H9 (cell line): ENCODE measurements at regions not wholly inside any gene's neighbourhood (a gene's known extent, or its start where the extent isn't known, plus 50 kb on each side); places are given as distances from the start of the nearest gene placed in this dataset.

Experiments
- DNase-seq: peaks from one replicate; pipeline ENCODE4 v3.0.0-alpha.2; 2017
- H2AFZ ChIP-seq: one replicate; pipeline ENCODE4 v1.6.1; 2013; ENCODE audit warnings: mild to moderate bottlenecking, low read length, control low read depth, moderate library complexity
- H2AK5ac ChIP-seq: 2 replicates; pipeline ENCODE4 v1.6.1; 2013; ENCODE audit warnings: low read length, control low read depth, mixed read lengths; ENCODE audit not compliant: insufficient read length
- H2BK120ac ChIP-seq: one replicate; pipeline ENCODE4 v1.6.1; 2013; ENCODE audit warnings: low read depth, mild to moderate bottlenecking, low read length, control low read depth, inconsistent platforms; ENCODE audit not compliant: poor library complexity, severe bottlenecking
- H2BK12ac ChIP-seq: 2 replicates; pipeline ENCODE4 v1.6.1; 2013; ENCODE audit warnings: low read length, control low read depth, mixed read lengths, low read depth; ENCODE audit not compliant: insufficient read length
- H2BK15ac ChIP-seq: 2 replicates; pipeline ENCODE4 v1.6.1; 2013; ENCODE audit warnings: low read depth, low read length, control low read depth
- H2BK20ac ChIP-seq: one replicate; pipeline ENCODE4 v1.6.1; 2013; ENCODE audit warnings: low read depth, mild to moderate bottlenecking, low read length, control low read depth, inconsistent platforms; ENCODE audit not compliant: poor library complexity, severe bottlenecking
- H2BK5ac ChIP-seq: 2 replicates; pipeline ENCODE4 v1.6.1; 2013; ENCODE audit warnings: low read length, control low read depth, mixed read lengths; ENCODE audit not compliant: insufficient read length
- H3K14ac ChIP-seq: 2 replicates; pipeline ENCODE4 v1.6.1; 2013; ENCODE audit warnings: low read length, control low read depth; ENCODE audit not compliant: insufficient read depth
- H3K18ac ChIP-seq: 2 replicates; pipeline ENCODE4 v1.6.1; 2013; ENCODE audit warnings: low read depth, mild to moderate bottlenecking, mixed read lengths, low read length, control low read depth; ENCODE audit not compliant: insufficient read length
- H3K23ac ChIP-seq: 2 replicates; pipeline ENCODE4 v1.6.1; 2013; ENCODE audit warnings: low read length, control low read depth, mixed read lengths, low read depth; ENCODE audit not compliant: insufficient read length
- H3K23me2 ChIP-seq: 2 replicates; pipeline ENCODE4 v1.6.1; 2013; ENCODE audit warnings: low read depth, mild to moderate bottlenecking, mixed read lengths, low read length, control low read depth; ENCODE audit not compliant: insufficient read length, poor library complexity, severe bottlenecking
- H3K27ac ChIP-seq: 2 replicates; pipeline ENCODE4 v1.5.1; 2013; ENCODE audit warnings: low read length, control low read depth, mixed read lengths, low read depth; ENCODE audit not compliant: insufficient read length
- H3K27me3 ChIP-seq: 2 replicates; pipeline ENCODE4 v1.6.1; 2013; ENCODE audit warnings: low read length, control low read depth, inconsistent platforms; ENCODE audit not compliant: insufficient read depth
- H3K4ac ChIP-seq: 2 replicates; pipeline ENCODE4 v1.6.1; 2013; ENCODE audit warnings: low read depth, mild to moderate bottlenecking, control low read depth, inconsistent platforms, low read length, moderate library complexity
- H3K4me1 ChIP-seq: 2 replicates; pipeline ENCODE4 v1.6.1; 2013; ENCODE audit warnings: low read length, control low read depth, inconsistent platforms; ENCODE audit not compliant: insufficient read depth
- H3K4me2 ChIP-seq: 2 replicates; pipeline ENCODE4 v1.6.1; 2013; ENCODE audit warnings: low read length, control low read depth, mixed read lengths; ENCODE audit not compliant: insufficient read length, insufficient read depth
- H3K56ac ChIP-seq: 2 replicates; pipeline ENCODE4 v1.6.1; 2013; ENCODE audit warnings: low read depth, mild to moderate bottlenecking, mixed read lengths, low read length, control low read depth; ENCODE audit not compliant: insufficient read length
- H3K79me1 ChIP-seq: 2 replicates; pipeline ENCODE4 v1.6.1; 2013; ENCODE audit warnings: low read depth, mild to moderate bottlenecking, moderate library complexity, low read length, control low read depth, inconsistent platforms; ENCODE audit not compliant: insufficient read depth, poor library complexity, severe bottlenecking
- H3K79me2 ChIP-seq: 2 replicates; pipeline ENCODE4 v1.6.1; 2013; ENCODE audit warnings: low read length, control low read depth, inconsistent platforms; ENCODE audit not compliant: insufficient read depth
- H3K9ac ChIP-seq: 2 replicates; pipeline ENCODE4 v1.6.1; 2013; ENCODE audit warnings: low read length, control low read depth, mixed read lengths; ENCODE audit not compliant: insufficient read length; ENCODE audit errors: extremely low read depth
- H3K9me3 ChIP-seq: one replicate; pipeline ENCODE4 v1.6.1; 2013; ENCODE audit warnings: low read depth, low read length, inconsistent platforms; ENCODE audit not compliant: control insufficient read depth
- H3T11ph ChIP-seq: one replicate; pipeline ENCODE4 v1.6.1; 2013; ENCODE audit warnings: mild to moderate bottlenecking, low read length, control low read depth, inconsistent platforms
- H4K20me1 ChIP-seq: one replicate; pipeline ENCODE4 v1.6.1; 2013; ENCODE audit not compliant: control insufficient read depth, insufficient read length, insufficient read depth
- H4K5ac ChIP-seq: 2 replicates; pipeline ENCODE4 v1.6.1; 2013; ENCODE audit warnings: low read depth, mild to moderate bottlenecking, mixed read lengths, low read length, control low read depth; ENCODE audit not compliant: insufficient read length
- H4K8ac ChIP-seq: replicated peaks from 2 replicates; pipeline ENCODE4 v1.6.1; 2013; ENCODE audit warnings: low read length, control low read depth, mixed read lengths, low read depth; ENCODE audit not compliant: insufficient read length
- H4K91ac ChIP-seq: 2 replicates; pipeline ENCODE4 v1.6.1; 2013; ENCODE audit warnings: low read depth, mild to moderate bottlenecking, moderate library complexity, mixed read lengths, low read length, control low read depth; ENCODE audit not compliant: insufficient read length
- H3K27ac Mint-ChIP-seq, 3 experiments: 2 replicates in 2 of 3; 3 replicates in 1 of 3; pipeline ENCODE4 v1.8.0; 2020 to 2021; ENCODE audit warnings: mixed read lengths in 3 of 3, mild to moderate bottlenecking in 1 of 3, moderate library complexity in 1 of 3
- H3K27me3 Mint-ChIP-seq: 2 replicates; pipeline ENCODE4 v1.8.0; 2021; ENCODE audit warnings: low read depth, mild to moderate bottlenecking, moderate library complexity, mixed read lengths
- H3K36me3 Mint-ChIP-seq, 3 experiments: 2 replicates in 2 of 3; 3 replicates in 1 of 3; pipeline ENCODE4 v1.8.0; 2020 to 2021; ENCODE audit warnings: low read depth in 3 of 3, mixed read lengths in 3 of 3; ENCODE audit not compliant: insufficient read depth in 1 of 3
- H3K4me1 Mint-ChIP-seq, 2 experiments: 2 replicates each; pipeline ENCODE4 v1.8.0; 2020; ENCODE audit warnings: mixed read lengths in 2 of 2
- H3K4me3 Mint-ChIP-seq, 2 experiments: 2 replicates in 1 of 2; 3 replicates in 1 of 2; pipeline ENCODE4 v1.8.0; 2020 to 2021; ENCODE audit warnings: mild to moderate bottlenecking in 2 of 2, mixed read lengths in 2 of 2, moderate library complexity in 1 of 2
- H3K9me3 Mint-ChIP-seq, 2 experiments: 2 replicates in 1 of 2; 3 replicates in 1 of 2; pipeline ENCODE4 v1.8.0; 2020; ENCODE audit warnings: mild to moderate bottlenecking in 2 of 2, mixed read lengths in 2 of 2, moderate library complexity in 1 of 2
- CTCF ChIP-seq: fragments of 200-600 bp; sonication (generic); conservative IDR thresholded peaks from 3 replicates; pipeline ENCODE4 v1.8.0; 2021; ENCODE audit warnings: antibody characterized with exemption, mild to moderate bottlenecking
- WGBS: extraction: QIAGEN DNeasy Blood & Tissue Kit; methylation state at CpG from one replicate; pipeline ENCODE4 v1.1.7; 2013; ENCODE audit warnings: missing lambda C conversion rate, low lambda C conversion rate, mixed read lengths; ENCODE audit not compliant: insufficient read length; ENCODE audit errors: extremely low coverage; 5-methylcytosine and 5-hydroxymethylcytosine counted together

GRCh38 chr13:40211586-40211968 is 454.9 kb downstream of the FOXO1 start:
- H3K14ac ChIP-seq: no peak overlapping the region
- H4K8ac ChIP-seq: no peak overlapping the region
- H2AK5ac ChIP-seq: no peak overlapping the region
- H3K4ac ChIP-seq: no peak overlapping the region
- no peaks in the 10 kb centered on the region for H3K9me3 Mint-ChIP-seq
- H2BK12ac ChIP-seq: no peak overlapping the region
- H4K91ac ChIP-seq: no peak overlapping the region
- no peak overlapping the region for H3T11ph ChIP-seq
- H3K79me2 ChIP-seq: no peaks in the 10 kb centered on the region
- H2BK5ac ChIP-seq: no peak overlapping the region
- no peak for DNase-seq
- H3K9ac ChIP-seq: no peak overlapping the region
- no peak overlapping the region for H3K4me3 Mint-ChIP-seq
- H3K23ac ChIP-seq: no peak overlapping the region
- H3K36me3 Mint-ChIP-seq: no peaks in the 10 kb centered on the region
- no peak overlapping the region for H3K56ac ChIP-seq
- peaks cover under 1 to 2% of the 10 kb centered on the region in 2 experiments for H3K4me1 Mint-ChIP-seq
- no peak overlapping the region for H4K5ac ChIP-seq
- peak; percentile 30; the same call in 1 of the 3 replicates for TF ChIP-seq CTCF
- no peak overlapping the region for H2BK15ac ChIP-seq
- no peaks in the 10 kb centered on the region for H3K23me2 ChIP-seq
- no peaks in the 10 kb centered on the region for H3K27me3 Mint-ChIP-seq
- no peak overlapping the region for H2BK120ac ChIP-seq
- no peaks in the 10 kb centered on the region for H3K27me3 ChIP-seq
- no peak overlapping the region for H3K27ac Mint-ChIP-seq
- no peak overlapping the region for H3K4me2 ChIP-seq
- no peak overlapping the region for H3K27ac ChIP-seq
- no peak overlapping the region for H2AFZ ChIP-seq
- H3K79me1 ChIP-seq: no peaks in the 10 kb centered on the region
- H2BK20ac ChIP-seq: no peak overlapping the region
- H4K20me1 ChIP-seq: no peaks in the 10 kb centered on the region
- H3K9me3 ChIP-seq: no peaks in the 10 kb centered on the region
- WGBS: no CpG with 5 or more reads among the region's 3 CpGs
- no peak overlapping the region for H3K18ac ChIP-seq
- no peaks in the 10 kb centered on the region for H3K4me1 ChIP-seq
